ENCODE measurements at regions not wholly inside any gene's neighbourhood (a gene's known extent, or its start where the extent isn't known, plus 50 kb on each side); places are given as distances from the start of the nearest gene placed in this dataset.

DNA sequence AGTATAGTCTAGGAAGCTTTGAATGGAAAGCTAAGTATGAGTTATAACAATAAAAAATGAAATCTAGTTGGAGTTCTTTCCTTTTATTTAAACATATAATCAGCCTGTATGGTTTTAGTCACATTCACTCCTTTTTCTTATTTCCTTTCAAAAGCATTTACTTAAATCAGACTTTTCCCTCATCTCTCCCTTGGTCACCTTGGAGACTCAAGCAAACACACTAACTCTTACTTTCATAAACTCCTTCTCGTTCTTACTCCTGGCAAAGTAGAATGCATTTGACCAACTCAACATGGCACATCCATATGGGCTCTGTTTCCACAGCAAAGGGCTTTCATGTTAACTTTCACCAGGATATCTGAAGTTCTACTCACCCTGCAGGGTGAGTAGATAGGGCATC is 400.0 kb downstream of the LMO7 start:
- DNase-seq: no peak

- no peak for DNase-seq
These were observed 399.6 kb downstream of the LMO7 start for GRCh38 chr13:76035711-76036110.

GRCh38 chr13:76029706-76030105 is 393.6 kb downstream of the LMO7 start:
- no peak for DNase-seq

GRCh38 chr13:76029088-76029487 is 393.0 kb downstream of the LMO7 start:
- DNase-seq: no peak

DNA sequence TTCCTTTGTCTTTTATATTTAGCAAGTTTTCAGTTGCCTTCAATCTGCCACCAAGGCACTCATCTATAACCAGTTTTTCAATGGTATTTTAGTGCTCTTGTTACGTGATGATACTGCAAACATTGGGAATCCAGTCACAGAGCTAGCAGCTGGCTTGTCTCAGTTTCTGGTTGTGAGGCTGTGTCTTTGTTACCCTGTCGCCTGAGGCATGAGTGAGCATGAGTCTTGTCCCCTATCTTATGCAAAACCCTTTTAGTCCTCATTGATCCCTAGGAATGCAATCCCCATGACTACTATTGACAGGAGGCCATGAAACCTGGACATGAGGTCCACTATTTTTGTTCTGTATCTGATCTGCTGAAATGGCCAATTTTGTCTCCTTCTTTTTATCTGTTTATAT is 391.0 kb downstream of the LMO7 start:
- DNase-seq: no peak

DNA sequence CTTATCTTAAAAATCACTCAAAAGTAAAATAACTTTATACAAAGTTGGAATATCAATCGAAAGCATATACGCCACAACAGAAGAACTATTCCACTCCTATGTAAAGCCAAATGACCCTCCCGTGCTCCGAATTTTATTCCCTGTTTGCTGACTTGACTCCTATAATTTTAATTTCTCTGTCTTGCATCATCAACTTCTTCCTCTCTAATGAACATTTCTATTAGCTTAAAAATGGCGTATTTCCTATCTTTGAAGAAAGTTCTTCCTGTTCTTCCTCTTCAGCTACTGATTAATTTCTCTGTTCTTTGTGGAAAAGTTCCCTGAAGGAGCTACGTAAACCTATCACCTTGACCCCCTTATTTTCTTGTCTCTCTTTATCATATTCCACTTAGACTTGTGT is 389.3 kb downstream of the LMO7 start:
- DNase-seq: no peak

DNA sequence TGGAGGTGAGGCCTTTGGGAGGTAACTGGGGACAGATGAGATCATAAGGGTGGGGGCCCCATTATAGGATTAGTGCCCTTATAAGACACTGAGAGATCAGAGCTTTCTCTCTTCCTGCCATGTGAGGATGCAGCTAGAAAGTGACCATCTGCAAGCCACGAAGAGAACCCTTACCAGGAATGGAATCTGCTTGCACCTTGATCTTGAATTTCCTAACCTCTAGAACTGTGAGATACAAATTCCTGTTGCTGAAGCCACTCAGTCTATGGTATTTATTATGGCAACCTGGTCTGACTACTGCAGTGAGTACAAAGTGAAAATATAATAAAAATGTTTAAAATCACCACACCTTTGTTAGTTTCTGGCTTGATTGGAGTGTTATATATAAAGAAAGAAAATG is 388.0 kb downstream of the LMO7 start:
- DNase-seq: no peak

DNA sequence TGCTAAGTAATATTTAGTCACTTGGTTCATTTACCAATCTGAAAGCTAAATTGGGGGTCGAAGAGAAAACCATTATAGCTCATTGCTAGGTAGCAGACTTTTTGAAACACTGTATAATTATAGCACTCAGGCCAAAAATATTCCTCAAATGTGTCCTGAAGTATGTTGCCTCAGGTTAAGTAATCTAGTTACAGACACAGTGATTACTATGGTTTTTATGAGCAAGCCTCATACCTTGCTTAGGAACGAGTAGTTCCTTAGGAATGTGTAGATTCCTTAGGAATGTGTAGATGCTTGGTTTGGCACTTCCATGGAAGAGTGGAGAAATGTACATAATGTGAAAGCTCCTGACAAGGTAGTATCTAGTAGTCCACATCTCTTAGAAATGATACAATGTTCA is 387.5 kb downstream of the LMO7 start:
- no peak for DNase-seq

GRCh38 chr13:76020421-76020955 is 384.4 kb downstream of the LMO7 start:
- no peak for DNase-seq

DNA sequence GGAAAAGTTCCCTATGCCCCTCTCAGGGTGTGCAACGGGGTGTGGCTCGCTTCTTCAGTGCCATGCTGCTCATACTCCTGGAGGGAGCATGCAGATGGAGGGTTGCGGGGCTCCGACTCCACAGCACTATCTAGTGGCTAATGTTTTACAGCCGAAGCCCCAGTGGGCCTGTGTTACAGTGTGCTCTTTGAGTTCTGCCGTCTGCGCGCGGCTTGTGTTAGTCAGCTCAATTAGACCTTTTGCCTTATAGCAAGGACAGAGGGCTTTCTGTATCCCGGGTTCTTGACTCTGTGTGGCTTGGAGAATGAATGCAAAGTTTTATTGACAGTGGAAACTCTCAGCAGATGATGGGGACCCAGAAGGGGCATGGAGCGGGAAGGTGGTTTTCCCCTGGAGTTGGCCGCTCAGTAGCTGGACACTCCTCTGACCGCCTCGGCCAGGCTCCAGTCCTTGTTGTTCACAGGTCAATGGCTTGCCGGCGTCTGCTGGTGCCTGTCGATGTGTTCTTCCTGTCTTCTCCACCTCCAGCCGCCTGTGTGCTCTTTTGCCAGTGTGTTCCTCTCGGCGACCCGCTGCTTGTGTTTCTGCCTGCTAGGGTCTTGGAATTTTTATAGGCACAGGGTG is 383.4 kb downstream of the LMO7 start:
- no peak for DNase-seq

DNA sequence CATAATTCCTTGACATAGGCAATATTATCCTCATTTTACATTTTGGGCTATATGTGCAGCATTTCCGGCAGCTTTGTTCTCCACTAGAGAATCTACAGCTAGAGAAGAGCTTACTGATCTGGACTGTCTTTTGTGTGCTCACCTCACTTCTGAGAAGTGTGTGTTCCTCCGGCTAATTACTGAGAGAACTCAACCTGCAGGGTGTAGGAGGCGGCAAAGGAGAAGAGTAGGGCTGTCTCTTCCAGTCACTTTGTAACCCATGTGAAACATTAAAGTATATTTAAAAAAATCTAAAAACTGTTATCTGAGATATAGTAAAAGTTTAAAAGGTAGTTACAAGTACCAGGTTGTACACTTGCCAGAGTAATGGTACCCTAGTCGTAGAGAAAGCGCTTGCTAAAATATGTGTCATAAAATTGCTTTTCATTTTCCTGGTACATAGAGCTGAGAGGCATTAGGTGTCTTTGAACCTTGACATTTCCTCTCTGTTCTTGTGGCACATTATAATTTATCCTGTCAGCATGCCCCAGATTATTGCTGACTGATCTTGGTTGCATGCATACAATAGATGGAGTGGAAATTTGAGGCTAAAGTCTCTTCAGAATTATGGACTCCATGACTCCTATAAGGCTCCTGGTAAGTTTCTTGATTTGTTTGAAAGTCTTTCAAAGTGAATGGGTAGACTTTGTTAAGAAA is 381.9 kb downstream of the LMO7 start:
- no peak for DNase-seq

GRCh38 chr13:76016799-76017400 is 380.8 kb downstream of the LMO7 start:
- DNase-seq: no peak

DNA sequence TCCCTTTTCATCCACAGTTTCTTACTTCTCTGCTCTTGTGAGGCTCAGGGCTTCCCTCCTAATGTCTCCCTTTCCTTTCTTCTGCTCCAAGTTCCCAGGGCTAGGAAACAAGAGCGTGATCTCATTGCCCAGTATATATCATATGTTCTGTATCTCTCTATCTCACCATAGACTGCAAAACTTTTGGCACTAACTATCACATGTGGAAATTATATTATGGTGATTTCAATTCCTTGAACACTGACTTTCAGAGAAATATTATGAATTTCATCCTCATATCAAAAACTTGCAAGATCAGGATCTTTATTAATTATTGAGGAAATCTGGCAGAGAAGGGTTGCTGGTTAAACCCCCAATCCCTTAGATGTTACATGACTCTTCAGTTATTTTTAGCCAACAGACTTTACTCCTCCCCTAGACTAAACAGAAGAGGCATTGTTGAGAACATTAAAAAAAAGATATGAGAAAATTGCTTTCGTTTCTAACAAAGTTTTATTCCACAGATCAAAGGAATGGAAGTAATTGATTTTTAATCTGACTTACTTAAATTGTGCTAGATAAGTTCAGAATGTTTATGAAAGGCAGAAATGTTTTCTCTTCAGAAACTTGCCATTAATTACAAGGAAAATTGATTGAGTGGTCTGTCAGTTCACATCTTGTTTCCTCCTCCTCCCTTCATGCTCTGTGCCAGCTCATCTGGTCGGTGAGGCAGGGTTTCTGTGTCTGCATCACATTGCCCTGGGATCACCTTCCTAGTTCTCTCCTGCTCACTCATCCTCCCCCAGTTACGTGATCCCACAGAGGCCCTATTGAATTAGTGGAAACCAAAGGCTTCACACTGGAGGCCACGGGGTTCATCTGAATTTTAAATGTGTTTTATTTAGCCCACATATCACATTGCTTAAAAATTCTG is 378.5 kb downstream of the LMO7 start:
- DNase-seq: no peak

GRCh38 chr13:76012091-76012721 is 376.1 kb downstream of the LMO7 start:
- DNase-seq: no peak

DNA sequence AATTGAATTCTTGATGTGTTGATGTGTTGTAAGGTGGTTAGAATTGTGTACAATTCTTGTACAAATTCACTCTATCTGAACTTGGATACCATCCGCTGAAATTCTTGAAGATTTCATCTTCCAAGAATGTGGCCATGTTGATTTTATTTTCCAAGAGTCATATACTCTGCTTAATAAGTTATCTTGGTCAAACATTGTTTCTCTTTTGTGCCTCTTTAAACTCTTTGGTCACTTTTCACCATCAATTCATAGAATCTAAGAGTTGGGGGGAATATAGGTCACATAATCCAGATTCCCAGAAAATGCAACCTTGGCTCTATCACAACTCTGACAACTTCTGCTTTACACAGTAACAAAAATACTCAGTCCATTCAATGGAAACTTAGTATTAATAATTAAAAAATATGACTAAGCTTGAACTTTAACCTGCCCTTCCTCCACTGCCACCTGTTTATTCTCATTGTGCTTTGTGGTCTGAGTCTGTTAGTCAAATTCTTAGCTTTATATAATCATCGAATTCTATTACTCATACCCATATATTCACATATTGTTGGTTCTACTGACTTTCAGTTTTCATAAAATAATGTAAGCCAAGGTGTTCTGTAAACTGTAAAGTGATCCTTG is 373.2 kb downstream of the LMO7 start:
- DNase-seq: no peak

DNA sequence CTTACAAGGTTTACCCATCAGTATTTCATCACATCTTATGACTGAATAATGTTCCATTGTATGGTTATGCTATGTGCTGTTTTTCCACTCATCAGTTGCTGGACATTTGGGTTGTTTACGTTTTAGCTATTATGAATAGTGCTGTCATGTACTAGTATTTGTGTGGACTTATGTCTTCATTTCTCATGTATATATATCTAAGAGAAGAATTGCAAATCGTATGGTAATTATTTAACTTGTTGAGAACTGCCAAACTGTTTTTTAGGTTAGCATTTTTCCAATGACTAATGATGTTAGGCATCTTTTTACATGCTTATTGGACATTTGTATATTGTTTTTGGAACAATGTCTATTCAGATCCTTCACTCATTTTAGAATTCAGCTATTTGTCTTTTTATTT is 368.3 kb downstream of the LMO7 start:
- DNase-seq: no peak

GRCh38 chr13:76000131-76000530 is 364.0 kb downstream of the LMO7 start:
- no peak for DNase-seq

- no peak for DNase-seq
These were observed 360.5 kb downstream of the LMO7 start for GRCh38 chr13:75996582-75996981.

DNA sequence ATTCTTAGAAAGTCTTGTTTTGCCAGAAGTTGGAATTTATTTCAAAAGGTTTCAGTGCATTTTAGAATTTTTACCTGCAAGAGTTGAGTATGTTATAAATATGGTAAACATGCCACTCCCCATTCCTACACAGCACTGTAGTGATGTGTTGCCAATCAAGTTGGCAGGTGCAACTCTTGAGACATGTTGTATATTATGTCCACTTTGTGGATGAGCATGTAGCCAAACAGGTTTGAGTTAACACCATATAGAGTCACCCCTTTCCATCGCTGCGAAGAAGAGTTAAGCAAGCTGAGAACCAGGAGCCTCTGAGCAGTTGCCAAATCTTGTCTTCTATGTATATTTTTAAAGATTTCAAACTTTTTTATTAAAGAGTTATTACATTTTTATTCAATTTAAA is 359.8 kb downstream of the LMO7 start:
- DNase-seq: no peak

- DNase-seq: no peak
These were observed 357.7 kb downstream of the LMO7 start for GRCh38 chr13:75993823-75994222.

- no peak for DNase-seq
These were observed 357.1 kb downstream of the LMO7 start for GRCh38 chr13:75993241-75993640.

DNA sequence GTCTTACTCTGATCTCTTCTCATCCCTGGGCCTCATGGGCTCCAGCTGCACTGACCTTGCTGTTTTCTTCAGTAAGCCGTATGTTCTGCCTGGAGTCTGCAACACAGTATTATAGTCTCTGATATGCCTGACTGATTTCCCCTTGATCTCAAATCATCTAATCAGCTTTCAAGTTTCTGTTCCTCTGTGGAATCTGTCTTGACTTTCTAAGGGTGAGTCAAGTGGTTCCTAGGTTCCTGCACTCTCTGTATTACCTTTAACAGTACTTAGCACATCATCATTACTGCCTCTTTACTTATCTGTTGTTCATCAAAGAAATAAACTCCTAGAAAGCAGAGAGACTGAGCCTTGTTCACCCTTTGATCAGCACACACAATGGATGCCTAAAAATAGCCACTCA is 350.7 kb downstream of the LMO7 start:
- DNase-seq: no peak
